ENCODE measurements at regions not wholly inside any gene's neighbourhood (a gene's known extent, or its start where the extent isn't known, plus 50 kb on each side); places are given as distances from the start of the nearest gene placed in this dataset.

- TF ChIP-seq ZNF142 (CRISPR knock-in tag; IDR thresholded peaks at IDR 0.05) (no peak), ATF7-NPFF (CRISPR knock-in tag; IDR thresholded peaks at IDR 0.05; ENCODE audit: low read depth) (no peak)
Measured at GRCh38 chr2:30037016-30037415, 109.8 kb upstream of the YPEL5 start (continued).

GRCh38 chr2:30038419-30038818, 108.4 kb upstream of the YPEL5 start:
- no peaks in the 10 kb centered on the region for H3K79me2 ChIP-seq (ENCODE audit: insufficient read depth, low read length)
- intact Hi-C loops (cut with micrococcal nuclease; ENCODE audit: unreplicated experiment), result no loop called here
- no TSS peak for BruUV-seq (replicated peaks)
- TF ChIP-seq SETDB1 (CRISPR knock-in tag; IDR thresholded peaks at IDR 0.05; ENCODE audit: borderline replicate concordance) (no peak), MXD4 (CRISPR knock-in tag; IDR thresholded peaks at IDR 0.05) (no peak), CBX2 (IDR thresholded peaks at IDR 0.05; ENCODE audit: low read depth, low read length) (no peak), CBX2 (CRISPR knock-in tag; IDR thresholded peaks at IDR 0.05; ENCODE audit: low read depth) (no peak), ZC3H13 (CRISPR knock-in tag; IDR thresholded peaks at IDR 0.05) (no peak), FOSL1 (CRISPR knock-in tag; IDR thresholded peaks at IDR 0.05; ENCODE audit: borderline replicate concordance) (no peak), BRD4 (CRISPR knock-in tag; IDR thresholded peaks at IDR 0.05) (no peak), ZNF232 (CRISPR knock-in tag; IDR thresholded peaks at IDR 0.05; ENCODE audit: borderline replicate concordance) (no peak), ARNT (IDR thresholded peaks at IDR 0.05) (no peak), HNRNPUL1 (IDR thresholded peaks at IDR 0.05; ENCODE audit: low read depth, low read length) (no peak), SNAPC2 (CRISPR knock-in tag; IDR thresholded peaks at IDR 0.05) (no peak), TRAFD1 (CRISPR knock-in tag; IDR thresholded peaks at IDR 0.05; ENCODE audit: borderline replicate concordance) (no peak), ZFP1 (CRISPR knock-in tag; IDR thresholded peaks at IDR 0.05) (no peak)
- TF ChIP-seq, protein P1, sequence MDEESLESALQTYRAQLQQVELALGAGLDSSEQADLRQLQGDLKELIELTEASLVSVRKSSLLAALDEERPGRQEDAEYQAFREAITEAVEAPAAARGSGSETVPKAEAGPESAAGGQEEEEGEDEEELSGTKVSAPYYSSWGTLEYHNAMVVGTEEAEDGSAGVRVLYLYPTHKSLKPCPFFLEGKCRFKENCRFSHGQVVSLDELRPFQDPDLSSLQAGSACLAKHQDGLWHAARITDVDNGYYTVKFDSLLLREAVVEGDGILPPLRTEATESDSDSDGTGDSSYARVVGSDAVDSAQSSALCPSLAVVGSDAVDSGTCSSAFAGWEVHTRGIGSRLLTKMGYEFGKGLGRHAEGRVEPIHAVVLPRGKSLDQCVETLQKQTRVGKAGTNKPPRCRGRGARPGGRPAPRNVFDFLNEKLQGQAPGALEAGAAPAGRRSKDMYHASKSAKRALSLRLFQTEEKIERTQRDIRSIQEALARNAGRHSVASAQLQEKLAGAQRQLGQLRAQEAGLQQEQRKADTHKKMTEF (CRISPR knock-in tag; IDR thresholded peaks at IDR 0.05), result no peak

More at GRCh38 chr2:30038419-30038818, 108.4 kb upstream of the YPEL5 start:
- no peak for FAIRE-seq
- no peak overlapping the region for H3K4me2 ChIP-seq (ENCODE audit: low read depth, low read length)
- H3K9me3 ChIP-seq (ENCODE audit: low read length), result no peaks in the 10 kb centered on the region
- H3K27ac ChIP-seq (ENCODE audit: extremely low read length, insufficient read depth, low read length), result no peak overlapping the region
- POLR2A ChIA-PET, result no interaction called here
- no peaks in the 10 kb centered on the region for H3K4me1 ChIP-seq (ENCODE audit: insufficient read depth, low read length)
- ATAC-seq, result no peak
- in situ Hi-C loops (cut with HindIII; ENCODE audit: extremely low pct_ligation_motif_present, low pct_unique_long_range_greater_than_20kb), result no loop called here
- DNase-seq (ENCODE audit: low spot score), result no peak
- H2AFZ ChIP-seq (ENCODE audit: low read length), result no peak overlapping the region
- no peak overlapping the region for H3K4me3 ChIP-seq (replicated peaks in 1 of 3; ENCODE audit: insufficient read depth in 1 of 3, low read depth in 2 of 3, low read length in 3 of 3)
- CTCF ChIA-PET (ENCODE audit: low intra/inter-chr PET ratio, low total read pairs), result no interaction called here
- no peaks in the 10 kb centered on the region for H4K20me1 ChIP-seq (ENCODE audit: insufficient read depth, low read length)
- H3K36me3 ChIP-seq (replicated peaks in 1 of 2; ENCODE audit: control insufficient read depth in 1 of 2, insufficient read depth in 2 of 2, low read length in 2 of 2), result no peaks in the 10 kb centered on the region
- peaks cover 0 to 8% of the 10 kb centered on the region in 2 experiments; a peak in 1 of 5 replicates for H3K27me3 ChIP-seq (ENCODE audit: control insufficient read depth in 1 of 2, insufficient read depth in 2 of 2, low read length in 2 of 2)
- no peak overlapping the region for H3K9ac ChIP-seq (ENCODE audit: insufficient read depth, low read depth, low read length)
- 32% methylated on average over 3 of the region's 3 CpGs for WGBS (ENCODE audit: low lambda C conversion rate)

Data from HepG2 (cell line).